IPS DF 4.7 (cell line): ENCODE measurements at regions not wholly inside any gene's neighbourhood (a gene's known extent, or its start where the extent isn't known, plus 50 kb on each side); places are given as distances from the start of the nearest gene placed in this dataset.
"Not testable (repeated sequence)": the region's sequence is repeated elsewhere in the genome, so short reads cannot be mapped to it uniquely, and the experiment has no call there.

Source experiments
- DNase-seq: peaks from one replicate; pipeline ENCODE4 v3.0.0-alpha.2; 2013; ENCODE audit warnings: low spot score; ENCODE audit errors: extremely low read depth

GRCh38 chr21:19048098-19048672 is 644.6 kb upstream of the TMPRSS15 start:
- DNase-seq: no peak

GRCh38 chr21:19049567-19049966 is 646.0 kb upstream of the TMPRSS15 start:
- no peak for DNase-seq

- DNase-seq: no peak
Observed at GRCh38 chr21:19065164-19065563, 661.6 kb upstream of the TMPRSS15 start.

- no peak for DNase-seq
Observed at GRCh38 chr21:19076031-19076430, 672.4 kb upstream of the TMPRSS15 start.

GRCh38 chr21:19109694-19110093 is 706.1 kb upstream of the TMPRSS15 start:
- no peak for DNase-seq

- DNase-seq: not testable (repeated sequence)
Observed at GRCh38 chr21:19119259-19119658, 715.7 kb upstream of the TMPRSS15 start.

- DNase-seq: no peak
Observed at GRCh38 chr21:19120591-19120990, 717.0 kb upstream of the TMPRSS15 start.

- DNase-seq: no peak
Observed at GRCh38 chr21:19122356-19122755, 718.8 kb upstream of the TMPRSS15 start.

- DNase-seq: no peak
Observed at GRCh38 chr21:19123053-19123452, 719.5 kb upstream of the TMPRSS15 start.

- no peak for DNase-seq
Observed at GRCh38 chr21:19123525-19123924, 719.9 kb upstream of the TMPRSS15 start.

GRCh38 chr21:19124691-19125090 is 721.1 kb upstream of the TMPRSS15 start:
- DNase-seq: no peak

- no peak for DNase-seq
Observed at GRCh38 chr21:19130379-19131028, 726.9 kb upstream of the TMPRSS15 start.

- no peak for DNase-seq
Observed at GRCh38 chr21:19141511-19141910, 737.9 kb upstream of the TMPRSS15 start.

GRCh38 chr21:19145682-19146293 is 742.2 kb upstream of the TMPRSS15 start:
- no peak for DNase-seq

GRCh38 chr21:19148056-19148455 is 744.5 kb upstream of the TMPRSS15 start:
- no peak for DNase-seq

- no peak for DNase-seq
Observed at GRCh38 chr21:19171585-19171984, 768.0 kb upstream of the TMPRSS15 start.

GRCh38 chr21:19181604-19182140 is 778.1 kb upstream of the TMPRSS15 start:
- no peak for DNase-seq

- no peak for DNase-seq
Observed at GRCh38 chr21:19197950-19198349, 794.4 kb upstream of the TMPRSS15 start.

- DNase-seq: no peak
Observed at GRCh38 chr21:19198801-19199200, 795.2 kb upstream of the TMPRSS15 start.

GRCh38 chr21:19218163-19218562 is 814.6 kb upstream of the TMPRSS15 start:
- no peak for DNase-seq

GRCh38 chr21:19224090-19224489 is 820.5 kb upstream of the TMPRSS15 start:
- DNase-seq: no peak

- DNase-seq: no peak
Observed at GRCh38 chr21:19228226-19228625, 824.6 kb upstream of the TMPRSS15 start.

- DNase-seq: not testable (repeated sequence)
Observed at GRCh38 chr21:19233841-19234240, 830.3 kb upstream of the TMPRSS15 start.
